Neural cell (in vitro differentiated cells): ENCODE measurements at regions not wholly inside any gene's neighbourhood (a gene's known extent, or its start where the extent isn't known, plus 50 kb on each side); places are given as distances from the start of the nearest gene placed in this dataset.

Experiments used
- CTCF ChIP-seq: fragments of 450-650 bp; IDR thresholded peaks from 2 replicates; pipeline ENCODE4 v1.5.1; 2014; ENCODE audit warnings: antibody characterized with exemption, mild to moderate bottlenecking, moderate library complexity; ENCODE audit not compliant: poor library complexity, severe bottlenecking
- EP300 ChIP-seq: fragments of 450-650 bp; conservative IDR thresholded peaks from 2 replicates; pipeline ENCODE4 v1.6.1; 2014; ENCODE audit warnings: antibody characterized with exemption, mild to moderate bottlenecking, moderate library complexity; ENCODE audit not compliant: poor library complexity, severe bottlenecking
- EZH2 ChIP-seq: fragments of 200-600, 300-800 bp; shearing (Covaris generic), sonication (generic); IDR thresholded peaks from 2 replicates; pipeline ENCODE4 v1.6.1; 2014; ENCODE audit warnings: antibody characterized with exemption, low read length, borderline replicate concordance, mild to moderate bottlenecking; ENCODE audit not compliant: insufficient read depth, poor library complexity, severe bottlenecking
- MXI1 ChIP-seq: fragments of 450-650 bp; conservative IDR thresholded peaks from 2 replicates; pipeline ENCODE4 v1.6.1; 2014; ENCODE audit warnings: antibody characterized with exemption, mild to moderate bottlenecking; ENCODE audit not compliant: poor library complexity, severe bottlenecking
- RAD21 ChIP-seq: fragments of 450-650 bp; conservative IDR thresholded peaks from 2 replicates; pipeline ENCODE4 v1.6.1; 2014; ENCODE audit warnings: antibody characterized with exemption, mild to moderate bottlenecking, moderate library complexity
- REST ChIP-seq: IDR thresholded peaks from 2 replicates; pipeline ENCODE4 v1.6.1; 2012; ENCODE audit warnings: borderline replicate concordance
- TAF1 ChIP-seq: IDR thresholded peaks from 2 replicates; pipeline ENCODE4 v1.6.1; 2012; ENCODE audit warnings: low read depth

GRCh38 chr7:142356166-142356565 is 98.3 kb upstream of the PRSS58 start:
- no peak for TF ChIP-seq CTCF
- no peak for TF ChIP-seq EZH2
- TF ChIP-seq TAF1, result no peak
- no peak for TF ChIP-seq EP300
- TF ChIP-seq MXI1, result no peak
- TF ChIP-seq REST, result no peak
- TF ChIP-seq RAD21, result no peak
